H54 (cell line): ENCODE measurements at regions not wholly inside any gene's neighbourhood (a gene's known extent, or its start where the extent isn't known, plus 50 kb on each side); places are given as distances from the start of the nearest gene placed in this dataset.
"Not testable (repeated sequence)": the region's sequence is repeated elsewhere in the genome, so short reads cannot be mapped to it uniquely, and the experiment has no call there.

Experiments
- DNase-seq: peaks from one replicate; pipeline ENCODE4 v3.0.0; 2011; ENCODE audit warnings: low spot score, mixed read lengths; ENCODE audit not compliant: insufficient read length
- FAIRE-seq: peaks from 3 replicates; lab custom pipeline; 2011; peaks lifted over from hg19 to GRCh38; lab: Jason Lieb, UNC
- POLR2A ChIP-seq: IDR thresholded peaks from 2 replicates; pipeline ENCODE4 v1.6.1; 2011; ENCODE audit warnings: low read depth, mild to moderate bottlenecking, low read length

GRCh38 chr22:49352361-49353169 lies 475.1 kb downstream of the BRD1 start:
- no peak for DNase-seq
- no peak for FAIRE-seq
- no peak for TF ChIP-seq POLR2A

DNA sequence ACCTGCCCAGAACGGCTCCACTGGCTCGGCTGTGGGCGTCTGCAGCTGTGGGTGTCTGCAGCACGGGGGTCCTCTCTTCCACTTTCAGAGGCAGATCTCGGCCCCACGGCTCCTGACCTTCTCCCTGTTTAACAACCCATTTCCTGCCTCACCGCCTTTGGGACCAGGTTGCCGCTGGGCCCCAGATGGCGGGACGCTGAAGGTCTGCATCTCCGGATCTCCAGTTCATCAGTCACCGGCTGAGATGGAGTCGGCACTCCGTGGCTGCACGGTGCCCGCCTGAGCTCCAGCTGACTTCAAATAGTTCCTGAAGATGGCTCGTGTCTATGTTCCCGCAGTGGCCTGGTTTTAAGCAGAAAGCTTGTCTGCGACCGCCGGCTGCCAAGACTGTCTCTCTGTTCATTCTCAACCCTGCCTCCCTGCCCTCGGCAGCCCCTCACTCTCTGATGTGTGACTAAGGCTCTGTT lies 475.9 kb downstream of the BRD1 start:
- FAIRE-seq, result no peak
- no peak for DNase-seq
- TF ChIP-seq POLR2A, result no peak

- no peak for TF ChIP-seq POLR2A
- FAIRE-seq (no peak), DNase-seq (no peak)
Observed at GRCh38 chr22:49350441-49351121, 477.1 kb downstream of the BRD1 start.

GRCh38 chr22:49349841-49350381 lies 477.8 kb downstream of the BRD1 start:
- no peak for TF ChIP-seq POLR2A
- DNase-seq (no peak), FAIRE-seq (no peak)

DNA sequence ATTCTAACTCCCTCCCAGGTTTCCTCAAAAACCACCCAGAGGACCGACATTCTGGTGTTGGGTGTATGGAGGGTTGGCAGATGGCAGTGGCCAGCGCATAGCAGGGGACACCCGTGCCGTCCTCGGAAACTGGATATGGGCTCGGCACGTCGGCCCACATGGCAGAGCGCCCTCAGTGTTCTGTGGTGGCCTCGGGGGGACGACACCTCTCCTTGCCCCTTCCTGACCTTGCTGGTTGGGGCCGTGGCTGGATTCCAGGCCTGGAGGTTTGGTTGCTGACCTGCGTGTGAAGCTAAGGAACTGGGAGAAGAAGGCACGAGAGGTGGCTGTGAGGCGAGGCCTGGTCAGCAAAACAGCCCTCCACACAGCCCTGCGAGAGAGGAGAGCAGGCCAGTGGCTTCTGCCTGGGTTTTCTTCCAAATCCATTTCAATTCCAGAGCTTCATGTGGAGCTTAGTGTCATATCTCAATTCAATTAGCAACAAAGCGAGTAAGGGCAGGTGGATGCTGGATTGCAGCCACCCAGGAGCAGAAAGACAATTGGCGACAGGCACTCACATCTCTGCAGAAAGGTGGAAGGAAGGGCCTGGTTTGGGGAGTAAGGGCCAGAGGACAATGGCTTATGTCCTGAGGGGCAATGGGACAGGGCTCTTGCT lies 478.4 kb downstream of the BRD1 start:
- no peak for DNase-seq
- no peak for TF ChIP-seq POLR2A
- FAIRE-seq, result no peak

GRCh38 chr22:49348631-49349030 lies 479.0 kb downstream of the BRD1 start:
- FAIRE-seq (no peak), DNase-seq (no peak)
- no peak for TF ChIP-seq POLR2A

DNA sequence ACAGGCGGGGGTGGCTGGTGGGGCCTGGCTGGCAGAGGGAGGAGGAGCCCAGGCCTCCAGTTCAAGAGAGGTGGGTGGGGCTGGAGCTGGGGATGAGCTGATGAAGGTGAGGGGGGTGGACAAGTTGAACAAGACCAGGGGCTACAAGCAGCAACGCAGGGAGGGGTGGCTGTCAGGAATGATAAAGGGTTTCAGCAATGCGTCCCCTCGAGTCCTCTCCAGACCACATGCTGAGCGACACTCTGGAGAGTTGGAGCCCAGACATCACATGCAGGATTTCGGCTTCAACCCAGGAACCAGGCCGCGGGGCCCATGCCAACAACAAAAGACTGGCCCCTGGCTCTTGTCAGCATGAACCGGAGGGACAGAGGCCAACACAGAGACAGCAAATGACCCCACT lies 480.3 kb downstream of the BRD1 start:
- TF ChIP-seq POLR2A, result no peak
- DNase-seq (no peak), FAIRE-seq (no peak)

DNA sequence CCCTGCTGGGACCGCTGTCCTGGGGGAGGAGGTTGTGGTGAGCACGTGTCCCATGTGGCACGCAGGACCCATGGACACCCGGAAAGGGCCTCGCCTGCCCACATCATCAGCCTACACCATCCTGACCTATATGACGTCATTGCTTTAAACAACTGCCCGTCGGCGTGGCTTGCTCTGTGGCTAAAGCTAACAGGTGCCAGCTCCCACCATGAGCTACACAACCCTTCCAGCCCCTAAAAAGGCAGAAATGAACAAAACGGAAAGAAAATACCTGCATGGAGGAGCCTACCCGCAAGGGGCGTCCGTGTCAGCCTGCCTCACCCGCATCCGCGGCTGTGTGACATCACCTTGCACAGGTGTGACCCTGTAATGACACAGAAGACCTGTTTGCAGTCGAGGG lies 481.8 kb downstream of the BRD1 start:
- TF ChIP-seq POLR2A, result no peak
- no peak for FAIRE-seq

DNA sequence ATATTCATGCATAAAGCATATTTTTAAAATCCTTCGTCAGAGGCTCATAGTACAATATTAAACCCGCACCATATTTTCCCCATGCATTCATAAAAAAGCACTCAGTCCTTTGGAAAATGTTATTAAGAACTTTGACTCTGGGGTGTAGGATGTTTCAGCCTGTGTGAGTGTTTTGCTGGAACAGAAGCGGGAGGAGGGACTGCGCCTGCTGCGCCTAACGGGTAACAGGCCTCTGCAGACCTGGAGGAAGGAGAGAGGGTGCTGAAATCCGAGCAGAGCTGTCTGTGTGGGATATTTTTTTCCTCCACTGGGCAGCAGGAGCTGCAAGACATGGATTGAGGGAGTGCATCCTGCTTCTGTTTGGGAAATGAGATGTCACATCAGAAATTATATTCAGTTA lies 483.0 kb downstream of the BRD1 start:
- no peak for FAIRE-seq
- TF ChIP-seq POLR2A, result no peak
- DNase-seq, result no peak

More for the DNA sequence above, 481.8 kb downstream of the BRD1 start:
- DNase-seq, result no peak

DNA sequence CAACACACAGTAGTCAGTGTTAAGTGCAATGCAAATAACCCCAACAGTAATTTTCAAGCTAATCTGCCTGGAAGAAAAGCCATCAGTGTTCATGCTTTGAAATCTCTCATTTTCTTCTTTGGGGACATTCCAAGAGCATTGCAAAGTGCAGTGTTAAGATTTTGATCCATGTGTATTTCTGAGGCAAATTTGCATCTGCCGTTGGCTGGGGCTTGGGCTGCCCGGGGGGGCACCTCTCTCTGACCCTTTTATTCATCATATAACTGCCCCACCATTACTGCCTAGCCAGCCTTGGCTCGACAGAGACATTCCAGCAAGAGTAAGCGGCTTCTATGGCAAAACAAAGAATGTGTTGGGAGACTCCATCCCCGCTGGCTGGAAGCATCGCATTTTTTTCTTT lies 483.5 kb downstream of the BRD1 start:
- no peak for TF ChIP-seq POLR2A

DNA sequence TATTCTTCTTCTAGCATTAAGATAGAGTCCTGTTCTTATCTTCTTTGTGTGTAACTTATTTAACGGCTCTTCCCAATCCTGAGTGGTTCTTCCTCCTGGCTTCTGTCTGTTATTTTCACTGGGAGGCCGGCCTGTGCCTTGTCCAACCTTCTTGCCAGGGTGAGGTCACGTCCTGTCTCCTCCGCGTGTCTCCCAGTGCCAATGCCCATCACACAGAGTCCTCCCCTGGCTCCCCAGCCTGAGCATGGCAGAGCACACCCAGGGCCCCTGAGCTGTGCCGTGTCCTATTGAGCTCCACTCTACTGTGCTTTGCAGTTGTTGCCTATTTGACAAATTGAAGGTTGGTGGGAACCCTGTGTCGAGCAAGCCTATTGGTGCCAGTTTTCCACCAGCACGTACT lies 487.3 kb downstream of the BRD1 start:
- no peak for FAIRE-seq
- no peak for TF ChIP-seq POLR2A
- no peak for DNase-seq

More for the DNA sequence above, 483.5 kb downstream of the BRD1 start:
- DNase-seq, result no peak
- no peak for FAIRE-seq

DNA sequence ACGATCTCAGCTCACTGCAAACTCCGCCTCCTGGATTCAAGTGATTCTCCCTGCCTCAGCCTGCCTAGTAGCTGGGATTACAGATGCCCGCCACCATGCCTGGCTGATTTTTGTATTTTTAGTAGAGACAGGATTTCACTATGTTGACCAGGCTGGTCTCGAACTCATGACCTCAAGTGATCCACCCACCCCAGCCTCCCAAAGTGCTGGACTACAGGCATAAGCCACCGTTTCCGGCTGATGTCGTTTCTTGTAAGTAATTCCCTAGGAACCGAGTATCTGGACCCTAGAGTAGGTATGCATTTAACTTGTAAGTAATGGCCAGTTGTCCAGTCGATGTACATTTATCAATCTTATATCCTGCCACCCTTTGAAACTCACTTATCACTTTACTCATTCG lies 491.2 kb downstream of the BRD1 start:
- DNase-seq, FAIRE-seq: not testable (repeated sequence)

GRCh38 chr22:49334976-49335375 lies 492.7 kb downstream of the BRD1 start:
- no peak for TF ChIP-seq POLR2A
- DNase-seq (no peak), FAIRE-seq (no peak)

- TF ChIP-seq POLR2A, result no peak
- no peak for DNase-seq
- FAIRE-seq, result no peak
Observed at GRCh38 chr22:49334449-49334789, 493.3 kb downstream of the BRD1 start.

- no peak for TF ChIP-seq POLR2A
- DNase-seq, result no peak
Observed at GRCh38 chr22:49333206-49333605, 494.5 kb downstream of the BRD1 start.

More at GRCh38 chr22:49333206-49333605, 494.5 kb downstream of the BRD1 start:
- FAIRE-seq, result no peak
